ENCODE measurements at regions not wholly inside any gene's neighbourhood (a gene's known extent, or its start where the extent isn't known, plus 50 kb on each side); places are given as distances from the start of the nearest gene placed in this dataset.
A peak's percentile ranks its signal among the peaks of the same experiment; 100 is the strongest.

DNA sequence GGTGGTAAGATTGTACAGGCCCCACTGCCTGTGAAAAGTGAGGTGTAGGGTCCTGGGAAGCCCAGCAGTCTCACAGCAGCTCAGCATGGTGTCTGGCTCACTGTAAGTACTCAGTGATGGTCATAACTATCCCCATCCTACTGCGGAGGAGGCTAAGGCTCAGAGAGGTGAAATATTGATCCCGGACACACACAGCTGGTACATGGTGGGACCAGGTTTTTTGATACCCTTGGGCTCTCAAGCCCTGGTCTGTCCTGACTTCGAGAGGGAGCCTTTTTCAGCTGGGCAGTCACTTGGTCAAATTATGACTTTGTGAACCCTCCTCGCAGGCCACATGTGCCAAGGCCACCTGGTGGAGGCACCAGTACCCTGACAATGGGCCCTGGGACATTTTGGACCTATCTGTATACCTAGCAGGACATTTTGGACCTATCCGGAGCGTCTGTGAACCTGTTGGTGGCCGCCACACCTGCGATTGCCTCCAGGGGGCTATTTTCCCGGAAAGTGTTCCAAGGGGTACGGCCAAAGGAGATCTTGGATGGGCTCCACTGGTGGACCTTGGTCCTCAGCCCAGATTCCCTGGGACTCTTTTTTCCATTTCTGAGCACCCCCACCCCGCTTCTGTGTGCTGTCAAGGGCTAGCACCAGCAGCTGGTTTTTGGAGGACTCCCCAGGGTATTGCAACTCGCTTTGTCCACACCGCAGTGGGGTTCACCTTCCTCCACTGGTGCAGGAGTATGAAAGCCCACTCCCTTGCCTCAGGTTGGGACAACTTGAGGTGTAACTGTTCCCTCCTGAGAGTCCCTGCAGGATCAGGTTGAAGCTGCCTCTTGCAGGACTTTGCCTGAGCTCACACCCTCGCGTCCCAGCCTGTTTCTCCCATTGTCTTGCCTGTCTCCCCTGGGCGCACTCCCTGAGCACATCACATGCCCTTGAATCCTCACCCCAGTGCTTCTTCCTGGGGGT lies 83.6 kb upstream of the NKD1 start:
- no peaks in the 10 kb centered on the region for H3K27me3 ChIP-seq (ENCODE audit: insufficient read depth, low read depth, severe bottlenecking)
- DNase-seq: peak; percentile 28
- TF ChIP-seq, protein P1, sequence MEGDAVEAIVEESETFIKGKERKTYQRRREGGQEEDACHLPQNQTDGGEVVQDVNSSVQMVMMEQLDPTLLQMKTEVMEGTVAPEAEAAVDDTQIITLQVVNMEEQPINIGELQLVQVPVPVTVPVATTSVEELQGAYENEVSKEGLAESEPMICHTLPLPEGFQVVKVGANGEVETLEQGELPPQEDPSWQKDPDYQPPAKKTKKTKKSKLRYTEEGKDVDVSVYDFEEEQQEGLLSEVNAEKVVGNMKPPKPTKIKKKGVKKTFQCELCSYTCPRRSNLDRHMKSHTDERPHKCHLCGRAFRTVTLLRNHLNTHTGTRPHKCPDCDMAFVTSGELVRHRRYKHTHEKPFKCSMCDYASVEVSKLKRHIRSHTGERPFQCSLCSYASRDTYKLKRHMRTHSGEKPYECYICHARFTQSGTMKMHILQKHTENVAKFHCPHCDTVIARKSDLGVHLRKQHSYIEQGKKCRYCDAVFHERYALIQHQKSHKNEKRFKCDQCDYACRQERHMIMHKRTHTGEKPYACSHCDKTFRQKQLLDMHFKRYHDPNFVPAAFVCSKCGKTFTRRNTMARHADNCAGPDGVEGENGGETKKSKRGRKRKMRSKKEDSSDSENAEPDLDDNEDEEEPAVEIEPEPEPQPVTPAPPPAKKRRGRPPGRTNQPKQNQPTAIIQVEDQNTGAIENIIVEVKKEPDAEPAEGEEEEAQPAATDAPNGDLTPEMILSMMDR (IDR thresholded peaks at IDR 0.05; ENCODE audit: low read depth, low read length): peak; percentile 32; the same call in 1 of the 2 replicates
- H3K4me3 ChIP-seq (ENCODE audit: low read depth, low read length): no peak overlapping the region
- H3K36me3 ChIP-seq: no peaks in the 10 kb centered on the region
- no peaks in the 10 kb centered on the region for H3K9me3 ChIP-seq (ENCODE audit: severe bottlenecking)
- H3K27ac ChIP-seq: no peak overlapping the region

DNA sequence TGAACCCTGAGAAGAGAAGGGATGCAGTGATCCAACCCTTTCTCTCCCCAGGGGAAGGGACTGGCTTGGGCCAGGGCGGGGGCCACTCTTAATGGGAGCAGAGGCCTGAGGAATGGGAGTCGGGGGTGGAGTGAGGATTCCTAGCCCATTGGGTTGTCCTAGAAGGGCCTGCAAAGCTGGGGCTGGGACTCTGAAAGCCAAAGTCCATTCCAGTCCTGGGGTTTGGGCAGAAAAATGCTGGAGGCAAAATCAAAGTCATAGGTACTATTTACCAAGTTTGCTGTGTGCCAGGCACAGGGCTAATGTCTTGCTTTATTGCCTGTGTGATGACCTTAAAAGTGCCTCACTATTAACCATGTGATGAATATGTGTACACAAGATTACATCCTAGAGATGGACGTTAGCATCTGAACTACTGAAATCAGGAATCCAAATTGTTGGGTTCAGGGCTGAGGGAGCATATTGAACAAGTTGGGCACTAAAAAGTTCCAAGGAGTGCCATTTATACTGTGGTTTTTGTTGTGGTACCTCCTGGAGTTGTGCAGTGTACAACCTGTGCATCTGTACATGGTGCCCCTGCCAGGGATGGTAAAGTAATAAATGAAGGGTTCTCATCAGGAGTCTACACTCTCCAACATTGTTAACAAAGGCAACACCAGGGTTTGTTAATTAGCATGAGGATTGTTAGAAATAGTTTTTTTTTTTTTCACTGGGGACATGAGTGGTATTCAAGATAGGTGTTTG lies 84.4 kb upstream of the NKD1 start:
- DNase-seq: no peak
- Histone ChIP-seq H3K27me3 (ENCODE audit: insufficient read depth, low read depth, severe bottlenecking) (no peaks in the 10 kb centered on the region), H3K36me3 (no peaks in the 10 kb centered on the region), H3K27ac (no peak overlapping the region), H3K4me3 (ENCODE audit: low read depth, low read length) (no peak overlapping the region), H3K9me3 (ENCODE audit: severe bottlenecking) (no peaks in the 10 kb centered on the region)
- TF ChIP-seq, protein P1 (IDR thresholded peaks at IDR 0.05; ENCODE audit: low read depth, low read length): no peak

DNA sequence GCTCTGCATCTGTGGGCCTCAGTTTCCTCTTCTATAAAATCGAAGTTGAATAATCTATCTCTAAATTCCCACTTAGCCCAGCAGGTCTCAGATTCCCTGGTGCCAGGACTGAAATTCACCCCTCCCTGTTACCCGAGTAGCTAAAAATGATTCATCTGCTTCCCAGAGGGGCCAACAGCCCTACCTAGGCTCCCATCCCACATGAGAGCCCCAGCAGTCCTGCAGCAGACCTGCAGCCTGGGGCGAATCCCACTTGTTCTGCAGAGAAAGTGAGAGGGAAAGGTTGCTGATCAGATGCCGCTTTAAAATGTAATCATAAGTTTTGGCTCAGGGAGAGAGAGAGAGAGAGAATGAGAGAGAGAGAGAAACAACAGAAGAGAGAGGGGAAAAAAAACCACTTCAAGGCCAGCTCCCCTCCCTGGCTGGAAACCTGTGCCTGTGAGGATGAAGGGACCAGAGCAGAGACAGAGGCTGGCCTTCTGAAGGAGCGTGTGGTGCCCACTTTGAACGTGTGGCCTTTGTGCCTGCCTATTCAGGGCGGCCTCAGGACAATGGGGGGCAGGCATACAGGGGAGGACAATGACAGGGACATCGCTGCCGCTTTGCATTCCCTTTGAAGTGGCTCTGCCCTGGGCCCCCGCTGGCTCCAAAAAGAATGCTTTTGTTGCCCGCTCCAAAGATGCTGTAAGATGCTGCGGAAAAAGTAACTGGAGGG lies 85.2 kb upstream of the NKD1 start:
- H3K9me3 ChIP-seq (ENCODE audit: severe bottlenecking): no peaks in the 10 kb centered on the region
- TF ChIP-seq, protein P1 (IDR thresholded peaks at IDR 0.05; ENCODE audit: low read depth, low read length): no peak
- no peaks in the 10 kb centered on the region for H3K27me3 ChIP-seq (ENCODE audit: insufficient read depth, low read depth, severe bottlenecking)
- no peak overlapping the region for H3K27ac ChIP-seq
- no peaks in the 10 kb centered on the region for H3K36me3 ChIP-seq
- H3K4me3 ChIP-seq (ENCODE audit: low read depth, low read length): no peak overlapping the region
- DNase-seq: no peak

- no peak overlapping the region for H3K27ac ChIP-seq
- H3K36me3 ChIP-seq: no peaks in the 10 kb centered on the region
- no peak for DNase-seq
- H3K9me3 ChIP-seq (ENCODE audit: severe bottlenecking): no peaks in the 10 kb centered on the region
- no peaks in the 10 kb centered on the region for H3K27me3 ChIP-seq (ENCODE audit: insufficient read depth, low read depth, severe bottlenecking)
- no peak overlapping the region for H3K4me3 ChIP-seq (ENCODE audit: low read depth, low read length)
- TF ChIP-seq, protein P1 (IDR thresholded peaks at IDR 0.05; ENCODE audit: low read depth, low read length): no peak
Measured at GRCh38 chr16:50461400-50461760, 86.8 kb upstream of the NKD1 start.

- TF ChIP-seq, protein P1 (IDR thresholded peaks at IDR 0.05; ENCODE audit: low read depth, low read length): no peak
- Histone ChIP-seq H3K4me3 (ENCODE audit: low read depth, low read length) (no peak overlapping the region), H3K27me3 (ENCODE audit: insufficient read depth, low read depth, severe bottlenecking) (no peaks in the 10 kb centered on the region), H3K27ac (no peak overlapping the region), H3K9me3 (ENCODE audit: severe bottlenecking) (no peaks in the 10 kb centered on the region), H3K36me3 (no peaks in the 10 kb centered on the region)
- DNase-seq: no peak
Measured at GRCh38 chr16:50460538-50461399, 87.4 kb upstream of the NKD1 start.

Measured in WERI-Rb-1 (cell line).